ENCODE measurements at regions not wholly inside any gene's neighbourhood (a gene's known extent, or its start where the extent isn't known, plus 50 kb on each side); places are given as distances from the start of the nearest gene placed in this dataset.

DNA sequence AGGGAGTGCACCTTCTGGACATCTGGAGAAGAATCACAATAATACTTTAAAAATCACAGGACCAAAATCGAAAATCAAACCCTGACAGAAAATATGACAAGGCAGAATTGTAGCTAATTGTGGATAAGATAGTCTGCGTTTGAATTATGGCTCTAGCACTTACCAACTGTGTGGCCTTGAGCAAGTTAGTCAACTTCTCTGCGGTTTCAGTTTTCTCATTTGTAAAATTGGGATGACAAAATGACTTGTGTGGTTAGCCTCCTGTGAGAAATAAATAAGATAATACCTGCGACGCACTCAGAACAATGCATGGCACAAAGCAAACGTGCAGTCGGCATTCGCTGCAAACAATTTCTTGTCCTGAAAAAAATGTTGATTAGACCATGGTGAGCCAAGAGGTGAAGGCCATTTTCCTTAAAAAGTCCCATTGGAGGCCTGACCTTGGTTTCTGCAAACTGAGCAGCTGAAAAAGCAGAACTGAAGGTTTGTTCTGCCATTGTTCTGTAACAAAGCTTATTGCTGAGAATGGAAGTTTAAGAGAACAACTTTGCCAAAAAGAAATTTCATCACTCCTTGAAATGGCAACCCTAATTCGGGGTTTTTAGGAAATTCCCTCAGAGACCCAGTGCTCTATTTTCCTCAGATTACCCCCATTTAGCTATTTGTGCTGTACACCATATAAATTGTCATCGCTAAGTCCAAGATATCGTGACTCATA lies 266.3 kb downstream of the ERMARD start:
- TF ChIP-seq, protein P1, sequence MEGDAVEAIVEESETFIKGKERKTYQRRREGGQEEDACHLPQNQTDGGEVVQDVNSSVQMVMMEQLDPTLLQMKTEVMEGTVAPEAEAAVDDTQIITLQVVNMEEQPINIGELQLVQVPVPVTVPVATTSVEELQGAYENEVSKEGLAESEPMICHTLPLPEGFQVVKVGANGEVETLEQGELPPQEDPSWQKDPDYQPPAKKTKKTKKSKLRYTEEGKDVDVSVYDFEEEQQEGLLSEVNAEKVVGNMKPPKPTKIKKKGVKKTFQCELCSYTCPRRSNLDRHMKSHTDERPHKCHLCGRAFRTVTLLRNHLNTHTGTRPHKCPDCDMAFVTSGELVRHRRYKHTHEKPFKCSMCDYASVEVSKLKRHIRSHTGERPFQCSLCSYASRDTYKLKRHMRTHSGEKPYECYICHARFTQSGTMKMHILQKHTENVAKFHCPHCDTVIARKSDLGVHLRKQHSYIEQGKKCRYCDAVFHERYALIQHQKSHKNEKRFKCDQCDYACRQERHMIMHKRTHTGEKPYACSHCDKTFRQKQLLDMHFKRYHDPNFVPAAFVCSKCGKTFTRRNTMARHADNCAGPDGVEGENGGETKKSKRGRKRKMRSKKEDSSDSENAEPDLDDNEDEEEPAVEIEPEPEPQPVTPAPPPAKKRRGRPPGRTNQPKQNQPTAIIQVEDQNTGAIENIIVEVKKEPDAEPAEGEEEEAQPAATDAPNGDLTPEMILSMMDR (IDR thresholded peaks at IDR 0.05; ENCODE audit: borderline replicate concordance, control extremely low read depth, extremely low read depth, insufficient read depth, missing control alignments): no peak

DNA sequence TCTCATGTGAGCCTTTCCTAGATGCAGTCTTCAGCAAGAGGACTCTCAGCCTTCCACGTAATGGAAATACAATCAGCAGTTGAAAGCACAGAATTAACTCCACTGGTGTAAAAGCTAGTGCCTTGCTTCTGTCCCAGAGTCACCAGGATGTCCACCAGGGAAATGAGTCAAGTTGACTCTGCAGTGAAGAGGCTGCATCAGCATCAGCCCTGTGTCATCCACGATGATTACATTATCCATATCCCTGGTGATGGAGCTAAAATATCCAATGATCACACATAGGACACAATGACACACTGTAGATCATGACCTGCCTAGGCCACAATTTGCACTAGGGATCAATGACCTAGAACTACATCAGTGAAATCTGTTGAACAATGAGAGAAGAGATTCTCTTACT lies 262.4 kb downstream of the ERMARD start:
- TF ChIP-seq, protein P1 (IDR thresholded peaks at IDR 0.05; ENCODE audit: borderline replicate concordance, control extremely low read depth, extremely low read depth, insufficient read depth, missing control alignments): no peak
- no peak for DNase-seq (ENCODE audit: low spot score)
- in situ Hi-C loops (cut with MboI; ENCODE audit: low sequenced_read_pairs, unreplicated experiment): no loop called here

More for the DNA sequence above, 266.3 kb downstream of the ERMARD start:
- no peak for DNase-seq (ENCODE audit: low spot score)
- in situ Hi-C loops (cut with MboI; ENCODE audit: low sequenced_read_pairs, unreplicated experiment): no loop called here

DNA sequence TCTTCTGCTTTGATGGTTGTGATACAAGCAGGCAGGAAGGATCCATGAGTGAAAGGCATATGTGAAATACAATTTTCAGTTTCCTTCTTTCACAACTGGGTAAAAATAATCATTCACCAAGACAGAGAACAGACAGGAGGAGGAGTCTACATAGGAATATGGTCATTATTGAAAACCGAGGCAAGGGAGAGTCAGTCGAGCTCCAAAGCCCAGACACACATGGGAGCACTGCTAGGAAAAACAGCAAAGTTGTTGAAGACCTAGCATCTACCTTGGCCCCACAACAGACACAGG lies 260.6 kb downstream of the ERMARD start:
- in situ Hi-C loops (cut with MboI; ENCODE audit: low sequenced_read_pairs, unreplicated experiment): no loop called here
- DNase-seq (ENCODE audit: low spot score): no peak
- TF ChIP-seq, protein P1 (IDR thresholded peaks at IDR 0.05; ENCODE audit: borderline replicate concordance, control extremely low read depth, extremely low read depth, insufficient read depth, missing control alignments): no peak

DNA sequence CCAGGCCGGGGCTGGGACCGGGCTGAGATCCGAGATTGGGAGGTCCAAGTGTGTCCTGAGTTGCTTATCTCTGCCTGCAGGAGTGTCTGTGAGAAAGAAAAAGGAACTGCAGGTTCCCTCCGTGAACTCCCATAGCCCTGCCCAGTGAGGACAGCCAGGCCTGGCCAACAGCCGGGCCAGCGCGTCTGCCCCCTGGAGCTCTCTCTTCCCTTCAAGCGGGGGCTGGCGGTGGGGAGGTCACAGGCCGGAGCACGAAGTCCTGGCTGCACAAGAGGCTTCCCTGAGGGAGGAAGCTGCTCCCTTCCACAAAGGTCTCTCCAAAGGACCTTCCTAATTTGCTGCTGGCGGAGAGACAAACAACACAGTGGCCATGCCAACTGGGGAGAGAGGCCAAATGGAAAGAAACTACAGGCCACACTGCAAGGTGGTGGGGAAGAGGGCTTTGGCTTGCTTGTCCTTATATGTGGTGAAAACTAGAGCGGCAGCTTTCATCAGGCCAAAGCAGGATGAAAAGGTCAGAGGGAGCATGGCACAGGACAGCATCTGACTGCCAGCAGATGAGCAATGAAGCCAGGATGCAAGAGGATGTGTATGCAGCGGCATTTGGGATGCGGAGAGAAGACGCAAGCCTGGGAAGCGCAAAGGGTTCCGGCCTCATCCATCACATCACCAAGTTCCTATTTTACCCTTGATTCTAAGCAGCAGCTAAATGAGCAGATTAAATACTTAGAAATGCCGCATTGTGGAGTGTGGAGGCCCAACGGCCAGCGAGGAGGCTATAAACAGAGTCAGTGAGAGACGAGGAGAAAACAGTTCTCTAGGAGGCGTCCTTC lies 260.0 kb downstream of the ERMARD start:
- DNase-seq (ENCODE audit: low spot score): no peak
- TF ChIP-seq, protein P1 (IDR thresholded peaks at IDR 0.05; ENCODE audit: borderline replicate concordance, control extremely low read depth, extremely low read depth, insufficient read depth, missing control alignments): no peak
- in situ Hi-C loops (cut with MboI; ENCODE audit: low sequenced_read_pairs, unreplicated experiment): no loop called here

DNA sequence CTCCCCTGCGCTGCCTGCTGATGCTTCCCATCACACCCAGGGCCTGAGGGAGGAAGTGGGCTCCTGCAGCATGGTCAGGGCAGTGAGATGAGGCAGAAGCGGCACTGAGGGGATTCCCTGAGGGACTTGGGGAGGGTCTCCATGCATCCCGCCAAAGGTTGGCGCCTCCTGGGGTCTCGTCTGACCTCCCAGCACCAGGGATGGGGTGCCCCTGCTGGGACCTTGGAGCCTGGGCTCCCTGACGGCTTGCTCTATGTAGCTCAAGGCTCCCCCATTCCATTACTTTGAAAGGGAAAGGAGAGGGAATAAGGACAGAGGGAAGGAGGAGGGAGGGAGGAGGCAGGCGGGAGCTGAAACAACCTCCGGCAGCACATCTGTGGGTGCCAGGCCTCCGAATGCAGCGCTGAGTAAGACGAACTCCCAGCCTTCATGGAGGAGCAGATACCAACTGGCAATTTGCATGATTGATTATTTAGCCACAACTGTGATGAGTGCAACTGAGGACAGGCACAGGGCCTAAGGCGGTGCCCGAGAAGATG lies 259.3 kb downstream of the ERMARD start:
- in situ Hi-C loops (cut with MboI; ENCODE audit: low sequenced_read_pairs, unreplicated experiment): no loop called here
- TF ChIP-seq, protein P1 (IDR thresholded peaks at IDR 0.05; ENCODE audit: borderline replicate concordance, control extremely low read depth, extremely low read depth, insufficient read depth, missing control alignments): no peak
- no peak for DNase-seq (ENCODE audit: low spot score)

DNA sequence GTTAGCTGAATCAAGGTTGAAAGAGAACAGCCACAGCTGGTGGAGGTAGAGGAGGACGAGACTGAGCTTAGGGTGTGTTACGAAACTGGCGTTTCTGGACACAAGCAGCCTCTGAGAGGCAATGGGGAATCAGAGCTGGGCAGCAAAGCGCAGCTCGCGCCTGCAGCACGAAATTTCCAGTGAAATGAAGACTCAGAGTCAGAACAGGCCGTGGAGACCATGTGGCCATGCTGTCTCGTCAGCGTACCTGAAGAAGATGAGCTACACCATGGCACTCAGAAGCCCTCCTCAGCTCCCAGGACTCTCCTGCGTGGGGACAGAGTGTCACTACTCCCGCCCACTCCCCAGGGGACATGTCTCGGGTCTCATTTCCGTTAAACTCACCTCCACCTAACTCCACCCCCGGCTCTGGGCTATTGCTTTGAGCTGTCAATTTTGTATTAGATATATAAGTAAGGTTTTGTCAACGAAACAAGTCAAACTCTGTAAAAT lies 256.9 kb downstream of the ERMARD start:
- TF ChIP-seq, protein P1 (IDR thresholded peaks at IDR 0.05; ENCODE audit: borderline replicate concordance, control extremely low read depth, extremely low read depth, insufficient read depth, missing control alignments): no peak

More for the DNA sequence above, 256.9 kb downstream of the ERMARD start:
- in situ Hi-C loops (cut with MboI; ENCODE audit: low sequenced_read_pairs, unreplicated experiment): no loop called here
- DNase-seq (ENCODE audit: low spot score): no peak
